ENCODE measurements at regions not wholly inside any gene's neighbourhood (a gene's known extent, or its start where the extent isn't known, plus 50 kb on each side); places are given as distances from the start of the nearest gene placed in this dataset.
A peak's percentile ranks its signal among the peaks of the same experiment; 100 is the strongest.

- TF ChIP-seq CERS6 (CRISPR knock-in tag; IDR thresholded peaks at IDR 0.05) (no peak), MBNL3 (CRISPR knock-in tag; conservative IDR thresholded peaks at IDR 0.05) (no peak)
Observed at GRCh38 chr1:221264848-221265247, 385.6 kb downstream of the HLX start (continued).

GRCh38 chr1:221268295-221268694, 389.1 kb downstream of the HLX start:
- Histone ChIP-seq H3K79me2 (ENCODE audit: insufficient read depth, low read length) (no peaks in the 10 kb centered on the region), H4K20me1 (ENCODE audit: insufficient read depth, low read length) (no peaks in the 10 kb centered on the region), H2AFZ (ENCODE audit: low read length) (no peak overlapping the region), H3K27me3 (ENCODE audit: control insufficient read depth in 1 of 2, insufficient read depth in 2 of 2, low read length in 2 of 2) (no peaks in the 10 kb centered on the region), H3K4me3 (replicated peaks in 1 of 3; ENCODE audit: insufficient read depth in 1 of 3, low read depth in 2 of 3, low read length in 3 of 3) (no peak overlapping the region), H3K27ac (ENCODE audit: extremely low read length, insufficient read depth, low read length) (no peak overlapping the region), H3K36me3 (replicated peaks in 1 of 2; ENCODE audit: control insufficient read depth in 1 of 2, insufficient read depth in 2 of 2, low read length in 2 of 2) (no peaks in the 10 kb centered on the region), H3K9ac (ENCODE audit: insufficient read depth, low read depth, low read length) (no peak overlapping the region), H3K9me3 (ENCODE audit: low read length) (no peaks in the 10 kb centered on the region), H3K4me1 (ENCODE audit: insufficient read depth, low read length) (no peaks in the 10 kb centered on the region), H3K4me2 (ENCODE audit: low read depth, low read length) (no peak overlapping the region)
- POLR2A ChIA-PET: no interaction called here
- DNase-seq (ENCODE audit: low spot score): no peak
- no peak for FAIRE-seq
- no peak for ATAC-seq
- CTCF ChIA-PET (ENCODE audit: low intra/inter-chr PET ratio, low total read pairs): no interaction called here
- in situ Hi-C loops (cut with HindIII; ENCODE audit: extremely low pct_ligation_motif_present, low pct_unique_long_range_greater_than_20kb) (no loop called here), intact Hi-C loops (cut with micrococcal nuclease; ENCODE audit: unreplicated experiment) (no loop called here)
- no peak for TF ChIP-seq SAFB2 (CRISPR knock-in tag; IDR thresholded peaks at IDR 0.05; ENCODE audit: borderline replicate concordance, low read depth)
- TF ChIP-seq MXI1 (IDR thresholded peaks at IDR 0.05; ENCODE audit: borderline replicate concordance, low read depth, low read length): no peak
- no TSS peak for BruUV-seq (replicated peaks)
- 0% methylated on average over 1 of the region's 1 CpG for WGBS (ENCODE audit: low lambda C conversion rate)

GRCh38 chr1:221271701-221272100, 392.5 kb downstream of the HLX start:
- Histone ChIP-seq H3K79me2 (ENCODE audit: insufficient read depth, low read length) (no peaks in the 10 kb centered on the region), H3K9ac (ENCODE audit: insufficient read depth, low read depth, low read length) (no peak overlapping the region), H3K4me2 (ENCODE audit: low read depth, low read length) (no peak overlapping the region), H3K36me3 (replicated peaks in 1 of 2; ENCODE audit: control insufficient read depth in 1 of 2, insufficient read depth in 2 of 2, low read length in 2 of 2) (no peaks in the 10 kb centered on the region), H2AFZ (ENCODE audit: low read length) (no peak overlapping the region), H3K4me1 (ENCODE audit: insufficient read depth, low read length) (no peaks in the 10 kb centered on the region), H3K9me3 (ENCODE audit: low read length) (no peaks in the 10 kb centered on the region), H3K4me3 (replicated peaks in 1 of 3; ENCODE audit: insufficient read depth in 1 of 3, low read depth in 2 of 3, low read length in 3 of 3) (no peak overlapping the region), H3K27ac (ENCODE audit: extremely low read length, insufficient read depth, low read length) (no peak overlapping the region), H4K20me1 (ENCODE audit: insufficient read depth, low read length) (no peaks in the 10 kb centered on the region), H3K27me3 (ENCODE audit: control insufficient read depth in 1 of 2, insufficient read depth in 2 of 2, low read length in 2 of 2) (no peaks in the 10 kb centered on the region)
- FAIRE-seq: no peak
- intact Hi-C loops (cut with micrococcal nuclease; ENCODE audit: unreplicated experiment): no loop called here
- no peak for DNase-seq (ENCODE audit: low spot score)
- ChIA-PET CTCF (ENCODE audit: low intra/inter-chr PET ratio, low total read pairs) (no interaction called here), POLR2A (no interaction called here)
- in situ Hi-C loops (cut with HindIII; ENCODE audit: extremely low pct_ligation_motif_present, low pct_unique_long_range_greater_than_20kb): no loop called here
- TF ChIP-seq AHDC1 (CRISPR knock-in tag; IDR thresholded peaks at IDR 0.05; ENCODE audit: borderline replicate concordance) (no peak), MTF2 (CRISPR knock-in tag; IDR thresholded peaks at IDR 0.05; ENCODE audit: borderline replicate concordance) (no peak), HNRNPK (IDR thresholded peaks at IDR 0.05; ENCODE audit: low read depth, low read length, poor library complexity, severe bottlenecking) (peak; percentile 34), ZNF7 (CRISPR knock-in tag; IDR thresholded peaks at IDR 0.05) (no peak), ZSCAN12 (CRISPR knock-in tag; IDR thresholded peaks at IDR 0.05) (no peak)
- no TSS peak for BruUV-seq (replicated peaks)
- no peak for ATAC-seq
- WGBS (ENCODE audit: low lambda C conversion rate): 13% methylated on average over 5 of the region's 5 CpGs

Measured in HepG2 (cell line).